RWPE2 (cell line): ENCODE measurements at regions not wholly inside any gene's neighbourhood (a gene's known extent, or its start where the extent isn't known, plus 50 kb on each side); places are given as distances from the start of the nearest gene placed in this dataset.
A peak's percentile ranks its signal among the peaks of the same experiment; 100 is the strongest.

Source experiments
- ATAC-seq: fragments of 200-7000 bp; cut with Tn5 transposase; 3 replicates; pipeline ENCODE4 v1.9.1; 2021; ENCODE audit warnings: low read depth
- DNase-seq: peaks from one replicate; pipeline ENCODE4 v3.0.0-alpha.2; 2020; ENCODE audit warnings: low spot score
- H3K27ac ChIP-seq: fragments of 450-650 bp; 2 replicates; pipeline ENCODE4 v1.5.1; 2017; ENCODE audit warnings: mild to moderate bottlenecking; ENCODE audit not compliant: poor library complexity, severe bottlenecking
- H3K27me3 ChIP-seq: fragments of 250-450 bp; sonication (Bioruptor Pico); 2 replicates; pipeline ENCODE4 v1.5.1; 2021; ENCODE audit warnings: mild to moderate bottlenecking, moderate library complexity; ENCODE audit not compliant: insufficient read depth, poor library complexity, severe bottlenecking
- H3K36me3 ChIP-seq: fragments of 250-450 bp; sonication (Bioruptor Pico); 2 replicates; pipeline ENCODE4 v1.5.1; 2020; ENCODE audit warnings: low read depth, mild to moderate bottlenecking, moderate library complexity
- H3K4me1 ChIP-seq: fragments of 250-450 bp; sonication (Bioruptor Pico); 2 replicates; pipeline ENCODE4 v1.5.1; 2021; ENCODE audit warnings: mild to moderate bottlenecking, moderate library complexity; ENCODE audit not compliant: insufficient read depth, poor library complexity, severe bottlenecking
- H3K4me3 ChIP-seq: fragments of 250-450 bp; sonication (Bioruptor Pico); 2 replicates; pipeline ENCODE4 v1.5.1; 2021; ENCODE audit warnings: mild to moderate bottlenecking, moderate library complexity; ENCODE audit not compliant: severe bottlenecking
- H3K9me3 ChIP-seq: fragments of 250-450 bp; sonication (Bioruptor Pico); 2 replicates; pipeline ENCODE4 v1.5.1; 2021; ENCODE audit warnings: mild to moderate bottlenecking, moderate library complexity; ENCODE audit not compliant: severe bottlenecking
- TF ChIP-seq, protein P1 (sequence below): fragments of 450-650 bp; IDR thresholded peaks from one replicate; pipeline ENCODE4 v1.5.1; 2017; ENCODE audit warnings: mild to moderate bottlenecking, moderate library complexity; ENCODE audit not compliant: poor library complexity, severe bottlenecking

DNA sequence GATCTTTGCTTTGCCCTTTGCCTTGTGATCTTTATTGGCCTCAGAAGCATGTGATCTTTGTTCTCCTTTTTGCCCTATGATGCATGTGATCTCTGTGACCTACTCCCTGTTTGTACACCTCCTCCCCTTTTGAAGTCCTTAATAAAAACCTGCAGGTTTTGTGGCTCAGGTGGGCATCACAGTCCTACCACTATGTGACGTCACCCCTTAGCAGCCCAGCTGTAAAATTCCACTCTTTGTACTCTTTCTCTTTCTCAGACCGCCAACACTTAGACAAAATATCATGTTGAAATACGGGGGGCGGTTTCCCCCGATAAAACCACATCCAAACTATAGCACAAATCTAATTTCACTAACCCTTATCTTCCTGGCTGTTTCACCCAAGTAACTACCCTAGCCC is 76.7 kb upstream of the RAPGEF4 start:
- TF ChIP-seq, protein P1, sequence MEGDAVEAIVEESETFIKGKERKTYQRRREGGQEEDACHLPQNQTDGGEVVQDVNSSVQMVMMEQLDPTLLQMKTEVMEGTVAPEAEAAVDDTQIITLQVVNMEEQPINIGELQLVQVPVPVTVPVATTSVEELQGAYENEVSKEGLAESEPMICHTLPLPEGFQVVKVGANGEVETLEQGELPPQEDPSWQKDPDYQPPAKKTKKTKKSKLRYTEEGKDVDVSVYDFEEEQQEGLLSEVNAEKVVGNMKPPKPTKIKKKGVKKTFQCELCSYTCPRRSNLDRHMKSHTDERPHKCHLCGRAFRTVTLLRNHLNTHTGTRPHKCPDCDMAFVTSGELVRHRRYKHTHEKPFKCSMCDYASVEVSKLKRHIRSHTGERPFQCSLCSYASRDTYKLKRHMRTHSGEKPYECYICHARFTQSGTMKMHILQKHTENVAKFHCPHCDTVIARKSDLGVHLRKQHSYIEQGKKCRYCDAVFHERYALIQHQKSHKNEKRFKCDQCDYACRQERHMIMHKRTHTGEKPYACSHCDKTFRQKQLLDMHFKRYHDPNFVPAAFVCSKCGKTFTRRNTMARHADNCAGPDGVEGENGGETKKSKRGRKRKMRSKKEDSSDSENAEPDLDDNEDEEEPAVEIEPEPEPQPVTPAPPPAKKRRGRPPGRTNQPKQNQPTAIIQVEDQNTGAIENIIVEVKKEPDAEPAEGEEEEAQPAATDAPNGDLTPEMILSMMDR: no peak
- Histone ChIP-seq H3K9me3 (peaks cover 2% of the 10 kb centered on the region), H3K36me3 (no peaks in the 10 kb centered on the region), H3K4me3 (no peak overlapping the region), H3K27ac (no peak overlapping the region), H3K27me3 (no peaks in the 10 kb centered on the region), H3K4me1 (no peaks in the 10 kb centered on the region)
- ATAC-seq (no peak), DNase-seq (no peak)

DNA sequence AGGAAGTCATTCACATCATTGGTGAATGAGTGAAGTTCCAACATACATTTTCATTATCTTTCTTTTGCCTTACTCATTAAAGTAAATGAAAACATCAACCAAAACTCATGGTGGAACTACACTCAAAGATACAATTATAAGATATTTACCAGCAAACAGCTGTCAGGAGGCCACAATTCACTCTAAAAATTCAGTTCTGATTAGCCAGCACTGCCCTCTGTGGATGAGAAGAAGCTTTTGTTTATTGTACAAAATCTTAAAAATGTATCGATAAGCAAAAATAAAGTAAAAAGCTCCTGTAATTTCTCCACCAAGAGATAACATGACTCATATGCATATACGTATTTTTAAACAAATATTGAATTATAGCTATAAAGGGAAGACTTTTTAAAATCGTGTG is 73.5 kb upstream of the RAPGEF4 start:
- TF ChIP-seq, protein P1: no peak
- no peak overlapping the region for H3K27ac ChIP-seq
- no peaks in the 10 kb centered on the region for H3K4me1 ChIP-seq
- ATAC-seq (no peak), DNase-seq (no peak)
- H3K9me3 ChIP-seq: no peaks in the 10 kb centered on the region
- no peaks in the 10 kb centered on the region for H3K36me3 ChIP-seq
- H3K27me3 ChIP-seq: no peaks in the 10 kb centered on the region
- H3K4me3 ChIP-seq: no peak overlapping the region

DNA sequence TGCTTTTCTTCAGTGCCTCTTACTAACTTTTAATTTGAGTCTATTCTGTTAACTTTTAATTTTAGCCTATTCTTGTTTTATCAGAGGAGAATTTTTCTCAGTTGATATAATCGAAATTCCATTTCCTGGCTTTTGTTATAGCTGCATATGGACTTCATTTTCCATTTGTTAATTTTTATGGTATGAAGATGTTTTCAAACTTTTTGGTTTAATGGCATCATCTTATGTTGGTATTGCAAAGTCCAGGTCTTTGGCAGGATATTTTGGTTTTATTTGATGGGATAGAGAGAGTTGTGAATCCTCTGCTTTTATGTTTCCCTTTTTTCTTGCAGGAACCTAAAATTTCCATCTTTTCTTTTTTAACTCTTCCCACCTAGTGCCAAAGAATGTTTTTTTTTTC is 70.9 kb upstream of the RAPGEF4 start:
- no peaks in the 10 kb centered on the region for H3K4me1 ChIP-seq
- ATAC-seq (no peak), DNase-seq (no peak)
- H3K4me3 ChIP-seq: no peak overlapping the region
- no peaks in the 10 kb centered on the region for H3K36me3 ChIP-seq
- TF ChIP-seq, protein P1: no peak
- no peaks in the 10 kb centered on the region for H3K27me3 ChIP-seq
- H3K27ac ChIP-seq: no peak overlapping the region
- H3K9me3 ChIP-seq: no peaks in the 10 kb centered on the region

DNA sequence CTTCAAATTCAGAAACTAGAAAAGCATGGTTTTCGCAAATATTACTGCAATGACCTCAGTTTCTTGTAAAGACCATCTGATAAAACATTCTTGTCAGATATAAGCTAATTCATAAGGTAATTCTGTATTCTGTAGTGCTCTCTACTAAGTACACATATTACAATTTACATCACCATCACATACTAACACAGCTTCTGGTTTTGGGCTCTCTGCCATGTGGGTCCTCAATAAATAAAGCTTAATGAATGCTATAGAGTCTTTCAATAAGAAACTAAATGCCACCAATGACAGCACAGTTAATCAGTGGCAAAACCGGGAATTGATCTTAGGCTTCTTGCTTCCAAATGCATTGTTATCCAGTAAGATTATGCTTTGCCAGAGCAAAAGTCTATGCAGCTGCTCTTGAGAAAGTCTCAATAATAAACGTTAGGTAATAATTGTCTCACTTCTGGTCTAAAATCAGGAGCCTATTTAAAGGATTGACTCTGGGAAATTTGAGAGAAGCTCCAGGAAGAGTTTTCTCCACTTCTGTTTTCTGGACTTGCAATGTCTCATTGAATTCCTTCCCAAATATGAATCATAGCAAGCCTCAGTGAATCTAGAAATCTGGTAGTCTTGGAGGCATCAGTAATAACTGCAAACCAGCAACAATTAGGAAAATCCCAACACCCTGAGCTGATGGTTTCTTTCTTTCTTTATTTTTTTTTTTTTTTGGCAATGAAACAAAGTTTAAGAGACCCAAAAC is 67.9 kb upstream of the RAPGEF4 start:
- DNase-seq: no peak
- TF ChIP-seq, protein P1: no peak
- H3K4me3 ChIP-seq: no peak overlapping the region
- ATAC-seq: no peak
- H3K36me3 ChIP-seq: no peaks in the 10 kb centered on the region
- H3K27ac ChIP-seq: no peak overlapping the region
- no peaks in the 10 kb centered on the region for H3K9me3 ChIP-seq
- no peaks in the 10 kb centered on the region for H3K27me3 ChIP-seq
- H3K4me1 ChIP-seq: peaks cover 15% of the 10 kb centered on the region

DNA sequence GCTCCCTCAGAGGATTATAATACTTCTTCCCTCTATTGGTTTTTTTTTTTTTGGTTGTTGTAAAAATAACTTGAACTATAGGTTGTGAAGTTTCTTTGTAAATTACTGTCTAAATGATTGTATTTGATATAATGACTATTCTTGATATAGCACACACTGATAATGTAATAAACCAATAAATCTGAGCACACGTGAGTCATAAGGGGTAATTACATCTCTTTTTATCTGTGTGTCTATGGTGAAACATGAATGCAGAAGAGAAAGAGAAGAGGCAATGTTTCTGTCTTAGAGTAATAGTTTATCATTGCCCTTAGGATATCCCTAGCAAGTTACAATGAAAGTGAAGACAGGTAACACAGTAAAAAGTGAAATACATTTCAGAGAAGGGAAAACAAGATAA is 64.1 kb upstream of the RAPGEF4 start:
- DNase-seq (no peak), ATAC-seq (peak; percentile 8; the same call in 1 of the 3 replicates)
- TF ChIP-seq, protein P1: no peak
- Histone ChIP-seq H3K27me3 (no peaks in the 10 kb centered on the region), H3K36me3 (no peaks in the 10 kb centered on the region), H3K27ac (peak overlapping the region; percentile 75), H3K9me3 (no peaks in the 10 kb centered on the region), H3K4me3 (no peak overlapping the region), H3K4me1 (peaks cover 30% of the 10 kb centered on the region)
